GM12864 (cell line): ENCODE measurements at regions not wholly inside any gene's neighbourhood (a gene's known extent, or its start where the extent isn't known, plus 50 kb on each side); places are given as distances from the start of the nearest gene placed in this dataset.
"Not testable (repeated sequence)": the region's sequence is repeated elsewhere in the genome, so short reads cannot be mapped to it uniquely, and the experiment has no call there.

ENCODE experiments used
- DNase-seq: peaks from one replicate; pipeline ENCODE4 v3.0.0-alpha.2; 2011; ENCODE audit warnings: low read depth
- H3K4me3 ChIP-seq: 2 replicates; pipeline ENCODE4 v1.5.1; 2011; ENCODE audit warnings: mild to moderate bottlenecking, low read depth, low read length, control low read depth
- TF ChIP-seq, protein P1 (sequence below): IDR thresholded peaks from 2 replicates; pipeline ENCODE4 v1.5.1; 2011; ENCODE audit warnings: low read depth, mild to moderate bottlenecking, moderate library complexity, low read length, control low read depth, inconsistent platforms; ENCODE audit errors: missing control alignments

DNA sequence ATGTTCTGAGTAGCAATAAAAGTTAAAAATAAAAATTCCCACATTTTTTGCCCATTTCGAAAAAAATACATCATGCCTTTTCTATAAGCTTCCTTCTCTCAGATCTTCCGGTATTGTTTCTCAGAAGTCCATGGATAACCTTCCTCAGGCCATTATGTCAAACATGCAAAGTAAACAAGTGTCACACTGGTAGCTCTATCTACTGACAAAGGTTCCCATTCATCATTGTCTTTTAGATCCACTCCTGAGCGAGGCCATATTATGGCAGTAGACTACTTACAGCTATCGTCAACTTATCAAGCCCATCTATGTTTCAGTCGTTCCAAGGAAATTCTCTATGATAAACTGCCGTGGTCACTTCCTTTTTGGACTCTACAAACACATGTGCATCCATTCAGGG lies 1068.2 kb downstream of the GLUD2 start:
- DNase-seq, result no peak
- TF ChIP-seq, protein P1, sequence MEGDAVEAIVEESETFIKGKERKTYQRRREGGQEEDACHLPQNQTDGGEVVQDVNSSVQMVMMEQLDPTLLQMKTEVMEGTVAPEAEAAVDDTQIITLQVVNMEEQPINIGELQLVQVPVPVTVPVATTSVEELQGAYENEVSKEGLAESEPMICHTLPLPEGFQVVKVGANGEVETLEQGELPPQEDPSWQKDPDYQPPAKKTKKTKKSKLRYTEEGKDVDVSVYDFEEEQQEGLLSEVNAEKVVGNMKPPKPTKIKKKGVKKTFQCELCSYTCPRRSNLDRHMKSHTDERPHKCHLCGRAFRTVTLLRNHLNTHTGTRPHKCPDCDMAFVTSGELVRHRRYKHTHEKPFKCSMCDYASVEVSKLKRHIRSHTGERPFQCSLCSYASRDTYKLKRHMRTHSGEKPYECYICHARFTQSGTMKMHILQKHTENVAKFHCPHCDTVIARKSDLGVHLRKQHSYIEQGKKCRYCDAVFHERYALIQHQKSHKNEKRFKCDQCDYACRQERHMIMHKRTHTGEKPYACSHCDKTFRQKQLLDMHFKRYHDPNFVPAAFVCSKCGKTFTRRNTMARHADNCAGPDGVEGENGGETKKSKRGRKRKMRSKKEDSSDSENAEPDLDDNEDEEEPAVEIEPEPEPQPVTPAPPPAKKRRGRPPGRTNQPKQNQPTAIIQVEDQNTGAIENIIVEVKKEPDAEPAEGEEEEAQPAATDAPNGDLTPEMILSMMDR, result no peak
- H3K4me3 ChIP-seq, result no peak overlapping the region

DNA sequence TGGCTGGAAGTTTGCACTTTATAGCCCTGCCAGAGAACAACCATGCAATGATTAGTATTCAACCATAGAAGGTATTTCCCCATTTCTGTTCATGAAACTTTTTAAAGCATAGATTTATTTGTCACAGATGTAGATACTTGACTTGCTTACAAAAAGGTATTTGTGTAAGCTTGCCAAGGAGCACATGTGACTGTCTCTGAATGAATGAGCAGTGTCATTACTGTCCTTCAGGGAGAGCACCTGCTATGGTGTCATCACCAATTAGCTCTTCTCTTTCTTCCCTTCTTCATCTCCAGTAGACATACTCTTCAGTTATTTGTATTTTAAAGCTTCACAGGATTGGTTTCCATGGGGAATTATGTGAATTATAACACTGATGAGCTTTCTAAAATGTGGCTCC lies 1064.7 kb upstream of the GRIA3 start:
- H3K4me3 ChIP-seq, result no peak overlapping the region
- DNase-seq, result no peak
- TF ChIP-seq, protein P1, result no peak

DNA sequence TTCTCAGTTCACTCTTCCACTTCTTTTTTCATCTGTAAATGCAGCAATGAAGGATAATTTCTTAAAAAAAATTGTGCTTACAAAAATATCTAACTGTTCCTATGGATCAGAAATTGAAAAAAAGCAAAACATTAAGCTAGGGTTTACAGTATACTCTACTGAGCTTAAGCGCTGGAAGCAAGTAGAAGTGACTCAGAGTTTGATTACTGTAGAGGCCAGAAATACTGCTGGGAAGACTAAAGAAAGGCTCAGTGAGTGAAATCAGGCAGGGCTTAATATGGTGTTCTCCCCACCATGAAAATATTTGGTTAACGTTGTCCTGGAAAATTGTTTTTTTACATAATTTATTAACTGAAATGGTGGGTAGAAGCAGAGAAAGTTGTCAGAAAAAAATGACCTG lies 1061.8 kb upstream of the GRIA3 start:
- no peak overlapping the region for H3K4me3 ChIP-seq
- no peak for DNase-seq
- TF ChIP-seq, protein P1, result no peak

DNA sequence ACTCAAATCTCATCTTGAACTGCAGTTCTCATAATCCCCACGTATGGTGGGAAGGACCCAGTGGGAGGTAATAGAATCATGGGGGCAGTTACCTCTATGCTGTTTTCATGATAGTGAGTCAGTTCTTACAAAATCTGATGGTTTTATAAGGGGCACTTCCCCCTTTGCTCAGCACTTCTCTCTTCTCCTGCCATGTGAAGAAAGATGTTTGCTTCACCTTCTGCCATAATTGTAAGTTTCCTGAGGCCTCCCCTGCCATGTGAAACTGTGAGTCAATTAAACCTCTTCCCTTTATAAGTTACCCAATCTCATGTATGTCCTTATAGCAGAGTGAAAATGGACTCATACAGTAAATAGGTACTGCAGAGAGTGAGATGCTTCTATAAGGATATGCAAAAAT lies 1050.6 kb upstream of the GRIA3 start:
- TF ChIP-seq, protein P1, result no peak
- no peak for DNase-seq

DNA sequence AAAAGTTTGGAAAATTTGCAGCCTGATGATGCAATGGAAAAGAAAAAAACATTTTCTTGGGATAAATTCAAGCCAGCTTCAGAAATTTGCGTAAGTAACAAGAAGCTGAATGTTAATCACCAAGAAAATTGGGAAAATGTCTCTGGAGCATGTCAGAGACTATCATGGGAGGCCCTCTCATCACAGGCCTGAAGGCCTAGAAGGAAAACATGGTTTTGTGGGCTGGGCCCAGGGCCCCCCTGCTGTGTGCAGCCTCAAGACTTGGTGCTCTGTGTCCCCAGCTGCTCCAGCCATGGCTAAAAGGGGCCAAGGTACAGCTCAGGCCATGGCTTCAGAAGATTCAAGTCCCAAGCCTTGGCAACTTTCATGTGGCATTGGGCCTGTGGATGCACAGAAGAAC lies 1049.8 kb upstream of the GRIA3 start:
- TF ChIP-seq, protein P1, result no peak
- no peak for DNase-seq
- no peak overlapping the region for H3K4me3 ChIP-seq

More for the DNA sequence above, 1050.6 kb upstream of the GRIA3 start:
- H3K4me3 ChIP-seq, result no peak overlapping the region

DNA sequence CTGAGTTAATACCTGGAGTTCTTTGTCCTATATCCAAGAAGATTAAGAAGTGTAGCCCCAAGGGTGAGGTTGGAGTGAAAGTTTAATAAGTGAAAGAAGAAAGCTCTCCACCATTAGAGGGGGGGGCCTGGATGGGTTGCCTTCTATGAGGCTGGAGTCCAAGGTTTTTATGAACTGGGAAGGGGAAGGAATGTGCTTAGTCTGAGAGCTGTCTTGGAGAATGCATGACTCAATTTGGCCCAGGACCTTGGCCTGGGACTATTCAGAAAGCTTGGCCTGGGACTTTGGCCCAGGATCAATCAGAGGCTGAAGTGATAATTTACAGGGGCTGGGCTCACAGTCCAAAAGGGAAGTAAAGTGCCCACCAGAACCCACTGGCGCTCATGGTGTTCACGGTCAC lies 1049.0 kb upstream of the GRIA3 start:
- no peak overlapping the region for H3K4me3 ChIP-seq
- DNase-seq, result no peak
- TF ChIP-seq, protein P1, result no peak

DNA sequence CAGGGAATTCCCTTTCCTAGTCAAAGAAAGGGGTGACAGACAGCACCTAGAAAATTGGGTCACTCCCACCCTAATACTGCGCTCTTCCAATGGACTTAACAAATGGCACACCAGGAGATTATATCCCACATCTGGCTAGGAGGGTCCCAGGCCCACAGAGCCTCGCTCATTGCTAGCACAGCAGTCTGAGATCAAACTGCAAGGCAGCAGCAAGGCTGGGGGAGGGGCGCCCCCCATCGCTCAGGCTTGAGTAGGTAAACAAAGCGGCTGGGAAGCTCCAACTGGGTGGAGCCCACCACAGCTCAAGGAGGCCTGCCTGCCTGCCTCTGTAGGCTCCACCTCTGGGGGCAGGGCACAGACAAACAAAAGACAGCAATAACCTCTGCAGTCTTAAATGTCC lies 1043.9 kb upstream of the GRIA3 start:
- not testable (repeated sequence) for H3K4me3 ChIP-seq, DNase-seq

DNA sequence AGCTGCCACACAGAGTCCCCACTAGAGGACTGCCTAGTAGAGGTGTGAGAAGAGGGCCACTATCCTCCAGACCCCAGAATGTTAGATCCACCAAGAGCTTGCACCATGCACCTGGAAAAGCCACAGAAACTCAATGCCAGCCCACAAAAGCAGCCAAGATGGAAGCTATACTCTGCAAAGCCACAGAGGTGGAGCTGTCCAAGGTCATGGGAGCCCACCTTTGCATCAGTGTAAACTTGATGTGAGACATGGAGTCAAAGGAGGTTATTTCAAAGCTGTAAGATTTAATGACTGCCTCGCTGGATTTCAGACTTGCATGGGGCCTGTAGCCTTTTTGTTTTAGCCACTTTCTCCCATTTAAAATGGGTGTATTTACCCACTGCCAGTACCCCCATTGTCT lies 1030.1 kb upstream of the GRIA3 start:
- H3K4me3 ChIP-seq, result no peak overlapping the region
- TF ChIP-seq, protein P1, result no peak
- DNase-seq, result no peak
